ENCODE measurements at regions not wholly inside any gene's neighbourhood (a gene's known extent, or its start where the extent isn't known, plus 50 kb on each side); places are given as distances from the start of the nearest gene placed in this dataset.

DNA sequence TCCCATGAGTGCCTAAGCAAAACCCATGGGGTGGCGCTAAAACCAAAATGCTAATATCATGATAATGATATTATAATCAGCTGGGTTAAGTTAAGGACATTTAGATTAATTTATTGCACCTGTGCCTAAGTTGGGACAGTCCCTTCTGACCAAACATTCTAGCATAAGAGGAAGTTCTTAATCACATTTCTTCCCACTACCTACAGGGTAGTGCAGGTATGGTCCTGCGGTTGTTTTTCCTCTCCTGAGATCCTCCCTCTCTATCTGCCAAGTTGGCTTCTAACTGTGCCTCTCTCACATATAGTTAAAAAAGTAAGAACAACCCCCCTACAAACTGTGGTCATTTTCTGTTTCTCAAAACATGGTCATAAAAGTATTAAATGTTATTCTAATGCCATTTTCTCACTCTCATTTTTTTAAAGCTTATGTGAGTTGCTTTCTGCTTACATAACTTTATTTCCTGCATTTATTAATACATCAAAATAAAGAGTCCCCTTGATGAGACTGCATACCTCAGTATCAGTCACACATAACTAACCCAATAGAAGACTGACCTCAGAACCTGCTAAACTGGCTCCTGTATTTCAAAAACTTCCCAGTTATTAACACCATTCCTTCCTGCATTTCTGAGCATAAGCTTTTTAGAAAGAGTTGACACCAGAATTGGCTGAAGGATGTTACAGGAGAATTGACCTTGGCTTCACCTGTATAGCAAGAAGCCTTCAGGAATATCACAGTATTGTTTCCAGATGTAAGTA is 1332.5 kb downstream of the FSTL5 start:
- Histone ChIP-seq H3K4me1 (ENCODE audit: control insufficient read depth, extremely low read depth, insufficient read depth, low read length) (no peaks in the 10 kb centered on the region), H4K20me1 (ENCODE audit: control insufficient read depth, extremely low read depth, insufficient read depth, low read length) (no peaks in the 10 kb centered on the region), H3K27me3 (ENCODE audit: control insufficient read depth, extremely low read depth, insufficient read depth, low read length) (no peaks in the 10 kb centered on the region), H3K4me2 (ENCODE audit: control insufficient read depth, extremely low read depth, insufficient read depth, low read depth, low read length) (no peak overlapping the region), H3K79me2 (ENCODE audit: control insufficient read depth, insufficient read depth, low read length) (no peaks in the 10 kb centered on the region), H3K36me3 (ENCODE audit: control insufficient read depth in 2 of 2, extremely low read depth in 1 of 2, insufficient read depth in 2 of 2, low read length in 2 of 2) (no peaks in the 10 kb centered on the region), H3K4me3 (ENCODE audit: control insufficient read depth in 2 of 3, extremely low read depth in 1 of 3, insufficient read depth in 2 of 3, low read depth in 1 of 3, low read length in 3 of 3) (no peak overlapping the region), H2AFZ (ENCODE audit: control insufficient read depth, low read length) (no peak overlapping the region), H3K9me1 (ENCODE audit: control insufficient read depth, extremely low read depth, insufficient read depth, low read length) (no peaks in the 10 kb centered on the region), H3K27ac (ENCODE audit: control insufficient read depth, insufficient read depth, low read length) (no peak overlapping the region), H3K9me3 (ENCODE audit: control insufficient read depth, low read depth, low read length) (no peaks in the 10 kb centered on the region), H3K9ac (ENCODE audit: control insufficient read depth, extremely low read depth, insufficient read depth, low read length) (no peak overlapping the region)
- dilution Hi-C loops (cut with MboI; ENCODE audit: extremely low pct_ligation_motif_present, low sequenced_read_pairs), result no loop called here
- FAIRE-seq (no peak), DNase-seq (ENCODE audit: low read depth, low spot score) (no peak)
- no peak for TF ChIP-seq EZH2 (IDR thresholded peaks at IDR 0.05; ENCODE audit: low read length)
- TF ChIP-seq, protein P1, sequence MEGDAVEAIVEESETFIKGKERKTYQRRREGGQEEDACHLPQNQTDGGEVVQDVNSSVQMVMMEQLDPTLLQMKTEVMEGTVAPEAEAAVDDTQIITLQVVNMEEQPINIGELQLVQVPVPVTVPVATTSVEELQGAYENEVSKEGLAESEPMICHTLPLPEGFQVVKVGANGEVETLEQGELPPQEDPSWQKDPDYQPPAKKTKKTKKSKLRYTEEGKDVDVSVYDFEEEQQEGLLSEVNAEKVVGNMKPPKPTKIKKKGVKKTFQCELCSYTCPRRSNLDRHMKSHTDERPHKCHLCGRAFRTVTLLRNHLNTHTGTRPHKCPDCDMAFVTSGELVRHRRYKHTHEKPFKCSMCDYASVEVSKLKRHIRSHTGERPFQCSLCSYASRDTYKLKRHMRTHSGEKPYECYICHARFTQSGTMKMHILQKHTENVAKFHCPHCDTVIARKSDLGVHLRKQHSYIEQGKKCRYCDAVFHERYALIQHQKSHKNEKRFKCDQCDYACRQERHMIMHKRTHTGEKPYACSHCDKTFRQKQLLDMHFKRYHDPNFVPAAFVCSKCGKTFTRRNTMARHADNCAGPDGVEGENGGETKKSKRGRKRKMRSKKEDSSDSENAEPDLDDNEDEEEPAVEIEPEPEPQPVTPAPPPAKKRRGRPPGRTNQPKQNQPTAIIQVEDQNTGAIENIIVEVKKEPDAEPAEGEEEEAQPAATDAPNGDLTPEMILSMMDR (optimal IDR thresholded peaks at IDR 0.05 in 1 of 3, IDR thresholded peaks at IDR 0.05 in 1 of 3, conservative IDR thresholded peaks at IDR 0.05 in 1 of 3; ENCODE audit: extremely low read depth in 1 of 3, insufficient read depth in 2 of 3, low read length in 3 of 3), result no peak

- Histone ChIP-seq H3K27ac (ENCODE audit: control insufficient read depth, insufficient read depth, low read length) (no peak overlapping the region), H3K4me3 (ENCODE audit: control insufficient read depth in 2 of 3, extremely low read depth in 1 of 3, insufficient read depth in 2 of 3, low read depth in 1 of 3, low read length in 3 of 3) (no peak overlapping the region), H3K4me2 (ENCODE audit: control insufficient read depth, extremely low read depth, insufficient read depth, low read depth, low read length) (no peak overlapping the region), H3K9ac (ENCODE audit: control insufficient read depth, extremely low read depth, insufficient read depth, low read length) (no peak overlapping the region), H3K79me2 (ENCODE audit: control insufficient read depth, insufficient read depth, low read length) (no peaks in the 10 kb centered on the region), H3K27me3 (ENCODE audit: control insufficient read depth, extremely low read depth, insufficient read depth, low read length) (no peaks in the 10 kb centered on the region), H4K20me1 (ENCODE audit: control insufficient read depth, extremely low read depth, insufficient read depth, low read length) (no peaks in the 10 kb centered on the region), H2AFZ (ENCODE audit: control insufficient read depth, low read length) (no peak overlapping the region), H3K4me1 (ENCODE audit: control insufficient read depth, extremely low read depth, insufficient read depth, low read length) (no peaks in the 10 kb centered on the region), H3K9me3 (ENCODE audit: control insufficient read depth, low read depth, low read length) (no peaks in the 10 kb centered on the region), H3K9me1 (ENCODE audit: control insufficient read depth, extremely low read depth, insufficient read depth, low read length) (no peaks in the 10 kb centered on the region), H3K36me3 (ENCODE audit: control insufficient read depth in 2 of 2, extremely low read depth in 1 of 2, insufficient read depth in 2 of 2, low read length in 2 of 2) (no peaks in the 10 kb centered on the region)
- DNase-seq (ENCODE audit: low read depth, low spot score), result no peak
- TF ChIP-seq, protein P1 (optimal IDR thresholded peaks at IDR 0.05 in 1 of 3, IDR thresholded peaks at IDR 0.05 in 1 of 3, conservative IDR thresholded peaks at IDR 0.05 in 1 of 3; ENCODE audit: extremely low read depth in 1 of 3, insufficient read depth in 2 of 3, low read length in 3 of 3), result no peak
- TF ChIP-seq EZH2 (IDR thresholded peaks at IDR 0.05; ENCODE audit: low read length), result no peak
- dilution Hi-C loops (cut with MboI; ENCODE audit: extremely low pct_ligation_motif_present, low sequenced_read_pairs), result no loop called here
- FAIRE-seq, result no peak
Measured at GRCh38 chr4:160835789-160836188, 1328.0 kb downstream of the FSTL5 start.

All from keratinocyte (primary cell).